GM23248 (cell line): ENCODE measurements at regions not wholly inside any gene's neighbourhood (a gene's known extent, or its start where the extent isn't known, plus 50 kb on each side); places are given as distances from the start of the nearest gene placed in this dataset.
A peak's percentile ranks its signal among the peaks of the same experiment; 100 is the strongest.

Experiments
- DNase-seq: peaks from one replicate; pipeline ENCODE4 v3.0.0-alpha.2; 2015
- H2AFZ ChIP-seq: fragments of 200-600 bp; sonication (generic); 2 replicates; pipeline ENCODE4 v1.6.1; 2016; ENCODE audit warnings: antibody characterized with exemption
- H3F3A ChIP-seq: fragments of 200-600 bp; sonication (generic); 2 replicates; pipeline ENCODE4 v1.6.1; 2016; ENCODE audit warnings: mild to moderate bottlenecking, antibody characterized with exemption, mixed run types; ENCODE audit not compliant: insufficient read depth
- H3K27ac ChIP-seq: fragments of 200-600 bp; sonication (generic); 2 replicates; pipeline ENCODE4 v1.5.1; 2016; ENCODE audit warnings: mild to moderate bottlenecking
- H3K27me3 ChIP-seq: fragments of 200-600 bp; sonication (generic); replicated peaks from 2 replicates; pipeline ENCODE4 v1.6.1; 2016; ENCODE audit warnings: mild to moderate bottlenecking; ENCODE audit not compliant: insufficient read depth
- H3K36me3 ChIP-seq: fragments of 200-600 bp; sonication (generic); 2 replicates; pipeline ENCODE4 v1.6.1; 2016; ENCODE audit warnings: low read depth, mild to moderate bottlenecking
- H3K4me1 ChIP-seq: fragments of 200-600 bp; sonication (generic); 2 replicates; pipeline ENCODE4 v1.6.1; 2016; ENCODE audit warnings: mild to moderate bottlenecking; ENCODE audit not compliant: insufficient read depth
- H3K4me2 ChIP-seq: fragments of 200-600 bp; sonication (generic); one replicate; pipeline ENCODE4 v1.6.1; 2016; ENCODE audit warnings: mild to moderate bottlenecking; ENCODE audit not compliant: unreplicated experiment
- H3K4me3 ChIP-seq: fragments of 200-600 bp; sonication (generic); 2 replicates; pipeline ENCODE4 v1.5.1; 2016; ENCODE audit warnings: mild to moderate bottlenecking
- H3K79me2 ChIP-seq: fragments of 200-600 bp; sonication (generic); 2 replicates; pipeline ENCODE4 v1.6.1; 2016; ENCODE audit warnings: mild to moderate bottlenecking; ENCODE audit not compliant: insufficient read depth
- H3K9ac ChIP-seq: fragments of 200-600 bp; sonication (generic); 2 replicates; pipeline ENCODE4 v1.6.1; 2016; ENCODE audit warnings: mild to moderate bottlenecking
- H3K9me2 ChIP-seq: fragments of 200-600 bp; sonication (generic); 2 replicates; pipeline ENCODE4 v1.6.1; 2016; ENCODE audit warnings: mixed run types, mild to moderate bottlenecking, moderate library complexity; ENCODE audit not compliant: insufficient read depth
- H3K9me3 ChIP-seq: fragments of 200-600 bp; sonication (generic); one replicate; pipeline ENCODE4 v1.6.1; 2017; ENCODE audit warnings: low read depth
- H4K20me1 ChIP-seq: fragments of 200-600 bp; sonication (generic); 2 replicates; pipeline ENCODE4 v1.6.0; 2016; ENCODE audit not compliant: insufficient read depth
- EZH2 ChIP-seq: fragments of 200-600 bp; sonication (generic); IDR thresholded peaks from 2 replicates; pipeline ENCODE4 v1.6.1; 2018; ENCODE audit warnings: antibody characterized with exemption, mild to moderate bottlenecking; ENCODE audit not compliant: insufficient read depth, poor library complexity, severe bottlenecking
- EZH2phosphoT487 ChIP-seq: fragments of 200-600 bp; sonication (generic); IDR thresholded peaks from 2 replicates; pipeline ENCODE4 v1.6.1; 2018; ENCODE audit warnings: antibody characterized with exemption, moderate library complexity, mild to moderate bottlenecking, low read depth; ENCODE audit not compliant: insufficient read depth
- WGBS, 2 experiments: methylation state at CpG; one replicate each; pipeline ENCODE4 v1.1.6; 2015 to 2017; ENCODE audit warnings: low lambda C conversion rate in 2 of 2, low coverage in 1 of 2; ENCODE audit errors: missing lambda C conversion rate in 2 of 2; 5-methylcytosine and 5-hydroxymethylcytosine counted together
- in situ Hi-C: fragments of 300-500 bp; cut with MboI; formaldehyde crosslinking; loops from 2 replicates; pipeline ENCODE4 v1.15.0; 2020

GRCh38 chr4:153963216-153963615 is 174.3 kb upstream of the SFRP2 start:
- no peak overlapping the region for H3K4me2 ChIP-seq

GRCh38 chr4:153962311-153963039 is 173.6 kb upstream of the SFRP2 start:
- Histone ChIP-seq H3K4me3 (no peak overlapping the region), H3K27ac (no peak overlapping the region), H3K4me2 (no peak overlapping the region), H4K20me1 (no peaks in the 10 kb centered on the region), H3K9me2 (no peaks in the 10 kb centered on the region), H3K27me3 (no peaks in the 10 kb centered on the region), H3K9ac (no peak overlapping the region), H3K9me3 (no peaks in the 10 kb centered on the region), H3F3A (no peaks in the 10 kb centered on the region), H3K79me2 (no peaks in the 10 kb centered on the region), H2AFZ (no peak overlapping the region), H3K36me3 (no peaks in the 10 kb centered on the region), H3K4me1 (peaks cover 8% of the 10 kb centered on the region; the same call in 1 of the 2 replicates)
- in situ Hi-C loops, result no loop called here
- 76 to 86% methylated on average over 5 of the region's 5 CpGs for WGBS, 2 experiments
- no peak for DNase-seq
- TF ChIP-seq EZH2phosphoT487, result no peak
- no peak for TF ChIP-seq EZH2

More at GRCh38 chr4:153963216-153963615, 174.3 kb upstream of the SFRP2 start:
- H3K9ac ChIP-seq, result no peak overlapping the region
- H3K36me3 ChIP-seq, result no peaks in the 10 kb centered on the region
- H3F3A ChIP-seq, result no peaks in the 10 kb centered on the region
- no peak overlapping the region for H3K4me3 ChIP-seq
- H3K79me2 ChIP-seq, result no peaks in the 10 kb centered on the region
- in situ Hi-C loops, result no loop called here
- peaks cover 8% of the 10 kb centered on the region; the same call in 1 of the 2 replicates for H3K4me1 ChIP-seq
- no peak overlapping the region for H3K27ac ChIP-seq
- 15% methylated on average over 3 of the region's 3 CpGs for WGBS, 2 experiments
- H3K9me2 ChIP-seq, result no peaks in the 10 kb centered on the region
- no peaks in the 10 kb centered on the region for H4K20me1 ChIP-seq
- no peak overlapping the region for H2AFZ ChIP-seq
- no peaks in the 10 kb centered on the region for H3K27me3 ChIP-seq
- peak; percentile 18 for DNase-seq
- no peak for TF ChIP-seq EZH2phosphoT487
- TF ChIP-seq EZH2, result no peak
- no peaks in the 10 kb centered on the region for H3K9me3 ChIP-seq

- WGBS, 2 experiments, result 54 to 59% methylated on average over 5 of the region's 5 CpGs
- in situ Hi-C loops, result no loop called here
- Histone ChIP-seq H4K20me1 (no peaks in the 10 kb centered on the region), H3K9ac (no peak overlapping the region), H3F3A (no peaks in the 10 kb centered on the region), H3K4me3 (no peak overlapping the region), H3K9me3 (no peaks in the 10 kb centered on the region), H3K27me3 (no peaks in the 10 kb centered on the region), H3K79me2 (no peaks in the 10 kb centered on the region), H3K9me2 (no peaks in the 10 kb centered on the region), H3K4me1 (no peaks in the 10 kb centered on the region), H2AFZ (no peak overlapping the region), H3K4me2 (no peak overlapping the region), H3K27ac (no peak overlapping the region), H3K36me3 (no peaks in the 10 kb centered on the region)
- no peak for DNase-seq
- TF ChIP-seq EZH2, result no peak
- TF ChIP-seq EZH2phosphoT487, result no peak
These were observed 166.4 kb upstream of the SFRP2 start for GRCh38 chr4:153955327-153955726.

DNA sequence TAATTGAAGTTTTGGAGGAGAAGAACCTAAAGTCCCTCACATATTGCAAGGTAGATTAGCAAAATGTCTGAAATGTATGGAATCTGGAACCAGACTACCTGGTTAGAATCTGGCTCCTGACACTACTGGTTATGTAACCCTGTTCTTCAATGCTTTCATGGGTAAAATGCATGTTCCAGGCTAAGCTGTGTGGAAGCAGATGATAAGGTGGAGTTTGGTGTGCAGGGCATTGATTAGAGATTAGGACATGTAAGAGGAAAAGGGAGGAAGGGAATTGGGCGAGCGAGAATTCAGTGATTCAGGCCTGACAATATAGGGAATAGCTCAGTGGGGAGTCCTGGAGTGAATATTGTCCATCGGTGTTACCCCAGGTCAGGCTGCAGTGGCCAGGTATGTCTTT is 165.8 kb upstream of the SFRP2 start:
- TF ChIP-seq EZH2 (no peak), EZH2phosphoT487 (no peak)
- H3K9me2 ChIP-seq, result no peaks in the 10 kb centered on the region
- in situ Hi-C loops, result no loop called here
- H3K4me2 ChIP-seq, result no peak overlapping the region
- H3K9me3 ChIP-seq, result no peaks in the 10 kb centered on the region
- no peaks in the 10 kb centered on the region for H3K27me3 ChIP-seq
- H3K36me3 ChIP-seq, result no peaks in the 10 kb centered on the region
- H3K4me3 ChIP-seq, result no peak overlapping the region
- no peak overlapping the region for H3K27ac ChIP-seq
- H3K79me2 ChIP-seq, result no peaks in the 10 kb centered on the region
- H3K4me1 ChIP-seq, result no peaks in the 10 kb centered on the region
- H2AFZ ChIP-seq, result no peak overlapping the region
- no peaks in the 10 kb centered on the region for H4K20me1 ChIP-seq
- no peak overlapping the region for H3K9ac ChIP-seq
- whole genome bisulfite sequencing, 2 experiments, result 77 to 78% methylated on average over 3 of the region's 3 CpGs
- no peak for DNase-seq
- H3F3A ChIP-seq, result no peaks in the 10 kb centered on the region
